DND-41 (cell line): ENCODE measurements at regions not wholly inside any gene's neighbourhood (a gene's known extent, or its start where the extent isn't known, plus 50 kb on each side); places are given as distances from the start of the nearest gene placed in this dataset.

ENCODE experiments used
- EZH2 ChIP-seq: IDR thresholded peaks from 3 replicates; pipeline ENCODE4 v1.6.1; 2012; ENCODE audit warnings: borderline replicate concordance, low read depth, mild to moderate bottlenecking, moderate library complexity, low read length, inconsistent platforms; ENCODE audit not compliant: severe bottlenecking
- TF ChIP-seq, protein P1 (sequence below): IDR thresholded peaks from 2 replicates; pipeline ENCODE4 v1.5.1; 2012; ENCODE audit warnings: borderline replicate concordance, low read length, moderate library complexity, mild to moderate bottlenecking; ENCODE audit not compliant: poor library complexity, severe bottlenecking; ENCODE audit errors: extremely low read depth

DNA sequence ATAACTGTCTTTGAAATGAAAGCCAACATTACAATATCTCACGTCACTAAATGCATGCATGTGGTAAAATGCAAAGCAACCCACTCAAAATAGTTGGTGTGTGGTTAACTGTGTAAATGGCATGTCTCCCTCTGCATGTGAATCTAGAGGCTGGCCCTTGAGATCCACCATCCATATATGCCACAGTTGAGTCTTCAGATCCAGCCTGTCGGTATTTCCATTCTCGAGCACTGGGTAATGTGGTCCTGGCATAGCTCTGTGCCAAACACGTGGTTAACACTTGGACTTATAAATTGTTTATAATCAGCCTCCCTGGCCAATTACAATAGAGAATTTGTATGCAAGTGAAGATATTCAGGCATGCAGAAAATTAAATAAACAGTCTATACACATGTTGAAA lies 90.3 kb downstream of the LYZL1 start:
- TF ChIP-seq, protein P1, sequence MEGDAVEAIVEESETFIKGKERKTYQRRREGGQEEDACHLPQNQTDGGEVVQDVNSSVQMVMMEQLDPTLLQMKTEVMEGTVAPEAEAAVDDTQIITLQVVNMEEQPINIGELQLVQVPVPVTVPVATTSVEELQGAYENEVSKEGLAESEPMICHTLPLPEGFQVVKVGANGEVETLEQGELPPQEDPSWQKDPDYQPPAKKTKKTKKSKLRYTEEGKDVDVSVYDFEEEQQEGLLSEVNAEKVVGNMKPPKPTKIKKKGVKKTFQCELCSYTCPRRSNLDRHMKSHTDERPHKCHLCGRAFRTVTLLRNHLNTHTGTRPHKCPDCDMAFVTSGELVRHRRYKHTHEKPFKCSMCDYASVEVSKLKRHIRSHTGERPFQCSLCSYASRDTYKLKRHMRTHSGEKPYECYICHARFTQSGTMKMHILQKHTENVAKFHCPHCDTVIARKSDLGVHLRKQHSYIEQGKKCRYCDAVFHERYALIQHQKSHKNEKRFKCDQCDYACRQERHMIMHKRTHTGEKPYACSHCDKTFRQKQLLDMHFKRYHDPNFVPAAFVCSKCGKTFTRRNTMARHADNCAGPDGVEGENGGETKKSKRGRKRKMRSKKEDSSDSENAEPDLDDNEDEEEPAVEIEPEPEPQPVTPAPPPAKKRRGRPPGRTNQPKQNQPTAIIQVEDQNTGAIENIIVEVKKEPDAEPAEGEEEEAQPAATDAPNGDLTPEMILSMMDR, result no peak
- no peak for TF ChIP-seq EZH2
